Smooth muscle cell (in vitro differentiated cells): ENCODE measurements at regions not wholly inside any gene's neighbourhood (a gene's known extent, or its start where the extent isn't known, plus 50 kb on each side); places are given as distances from the start of the nearest gene placed in this dataset.
"Not testable (repeated sequence)": the region's sequence is repeated elsewhere in the genome, so short reads cannot be mapped to it uniquely, and the experiment has no call there.

ENCODE experiments used
- DNase-seq: peaks from one replicate; lab custom pipeline; 2025; ENCODE audit not compliant: unreplicated experiment; lab: John Stamatoyannopoulos, UW
- H2AFZ ChIP-seq: fragments of 200-600 bp; sonication (generic); 2 replicates; pipeline ENCODE4 v1.6.0; 2016; ENCODE audit warnings: antibody characterized with exemption, low read depth, mild to moderate bottlenecking
- H3F3A ChIP-seq: fragments of 200-600 bp; sonication (generic); 2 replicates; pipeline ENCODE4 v1.6.0; 2017; ENCODE audit warnings: antibody characterized with exemption, low read depth
- H3K27ac ChIP-seq: fragments of 200-600 bp; sonication (generic); 2 replicates; pipeline ENCODE4 v1.5.1; 2016; ENCODE audit warnings: low read depth, mild to moderate bottlenecking
- H3K27me3 ChIP-seq: fragments of 200-600 bp; sonication (generic); 2 replicates; pipeline ENCODE4 v1.6.1; 2016; ENCODE audit warnings: low read depth, mild to moderate bottlenecking
- H3K36me3 ChIP-seq: fragments of 200-600 bp; sonication (generic); 2 replicates; pipeline ENCODE4 v1.5.1; 2016; ENCODE audit warnings: low read depth
- H3K4me1 ChIP-seq: fragments of 200-600 bp; sonication (generic); 2 replicates; pipeline ENCODE4 v1.5.1; 2016; ENCODE audit warnings: low read depth
- H3K4me2 ChIP-seq: fragments of 200-600 bp; sonication (generic); 2 replicates; pipeline ENCODE4 v1.6.0; 2016; ENCODE audit warnings: mild to moderate bottlenecking
- H3K4me3 ChIP-seq: fragments of 200-600 bp; sonication (generic); 2 replicates; pipeline ENCODE4 v1.5.1; 2016; ENCODE audit warnings: mild to moderate bottlenecking
- H3K79me2 ChIP-seq: fragments of 200-600 bp; sonication (generic); 2 replicates; pipeline ENCODE4 v1.6.0; 2016; ENCODE audit warnings: low read depth, mild to moderate bottlenecking
- H3K9ac ChIP-seq: fragments of 200-600 bp; sonication (generic); 2 replicates; pipeline ENCODE4 v1.6.0; 2016; ENCODE audit warnings: low read depth
- H3K9me3 ChIP-seq: fragments of 200-600 bp; sonication (generic); replicated peaks from 2 replicates; pipeline ENCODE4 v1.5.1; 2016; ENCODE audit warnings: low read depth
- H4K20me1 ChIP-seq: fragments of 200-600 bp; sonication (generic); 2 replicates; pipeline ENCODE4 v1.6.0; 2016; ENCODE audit warnings: low read depth
- CTCF ChIP-seq: fragments of 200-600 bp; sonication (generic); IDR thresholded peaks from 2 replicates; pipeline ENCODE4 v1.5.1; 2017; ENCODE audit warnings: borderline replicate concordance, mild to moderate bottlenecking, antibody characterized with exemption; ENCODE audit not compliant: insufficient read depth, poor library complexity, severe bottlenecking
- WGBS: methylation state at CpG from one replicate; pipeline ENCODE4 v1.1.7; 2016; ENCODE audit warnings: low lambda C conversion rate; 5-methylcytosine and 5-hydroxymethylcytosine counted together

GRCh38 chr13:112261924-112262323, 114.2 kb upstream of the SPACA7 start:
- no peak for DNase-seq
- no peak overlapping the region for H3K4me3 ChIP-seq
- H3K4me2 ChIP-seq, result no peak overlapping the region

GRCh38 chr13:112263152-112263551, 113.0 kb upstream of the SPACA7 start:
- Histone ChIP-seq H3K27me3 (peaks cover 37% of the 10 kb centered on the region), H3K27ac (no peak overlapping the region), H2AFZ (no peak overlapping the region), H3K79me2 (no peaks in the 10 kb centered on the region), H3K36me3 (no peaks in the 10 kb centered on the region), H3K9ac (no peak overlapping the region), H4K20me1 (no peaks in the 10 kb centered on the region), H3K9me3 (no peaks in the 10 kb centered on the region), H3F3A (no peaks in the 10 kb centered on the region), H3K4me1 (no peaks in the 10 kb centered on the region), H3K4me3 (no peak overlapping the region), H3K4me2 (no peak overlapping the region)
- WGBS, result 87% methylated on average over 7 of the region's 7 CpGs
- DNase-seq, result no peak
- no peak for TF ChIP-seq CTCF

More at GRCh38 chr13:112261924-112262323, 114.2 kb upstream of the SPACA7 start:
- H3K36me3 ChIP-seq, result no peaks in the 10 kb centered on the region
- H2AFZ ChIP-seq, result no peak overlapping the region
- no peak overlapping the region for H3K27ac ChIP-seq
- H3K79me2 ChIP-seq, result no peaks in the 10 kb centered on the region
- H3F3A ChIP-seq, result no peaks in the 10 kb centered on the region
- no peak overlapping the region for H3K9ac ChIP-seq
- no peaks in the 10 kb centered on the region for H4K20me1 ChIP-seq
- H3K4me1 ChIP-seq, result no peaks in the 10 kb centered on the region
- no peaks in the 10 kb centered on the region for H3K9me3 ChIP-seq
- no peak for TF ChIP-seq CTCF
- peaks cover 31% of the 10 kb centered on the region for H3K27me3 ChIP-seq
- 89% methylated on average over 8 of the region's 8 CpGs for WGBS

GRCh38 chr13:112267660-112268059, 108.5 kb upstream of the SPACA7 start:
- TF ChIP-seq CTCF, result no peak
- H3K9me3 ChIP-seq, result no peaks in the 10 kb centered on the region
- H3F3A ChIP-seq, result no peaks in the 10 kb centered on the region
- H3K9ac ChIP-seq, result no peak overlapping the region
- H2AFZ ChIP-seq, result no peak overlapping the region
- peaks cover 43% of the 10 kb centered on the region for H3K27me3 ChIP-seq
- H3K4me3 ChIP-seq, result no peak overlapping the region
- H3K4me1 ChIP-seq, result no peaks in the 10 kb centered on the region
- 72% methylated on average over 3 of the region's 3 CpGs for WGBS
- H4K20me1 ChIP-seq, result no peaks in the 10 kb centered on the region
- H3K36me3 ChIP-seq, result no peaks in the 10 kb centered on the region
- no peak overlapping the region for H3K27ac ChIP-seq
- H3K4me2 ChIP-seq, result no peak overlapping the region
- no peak for DNase-seq
- H3K79me2 ChIP-seq, result no peaks in the 10 kb centered on the region

GRCh38 chr13:112270951-112271350, 105.2 kb upstream of the SPACA7 start:
- H3K4me2 ChIP-seq, result no peak overlapping the region
- WGBS, result 71% methylated on average over 2 of the region's 2 CpGs
- H4K20me1 ChIP-seq, result no peaks in the 10 kb centered on the region
- H3K36me3 ChIP-seq, result no peaks in the 10 kb centered on the region
- no peaks in the 10 kb centered on the region for H3K4me1 ChIP-seq
- no peak overlapping the region for H3K4me3 ChIP-seq
- no peak overlapping the region for H3K9ac ChIP-seq
- H3K27me3 ChIP-seq, result peaks cover 29% of the 10 kb centered on the region
- no peak overlapping the region for H2AFZ ChIP-seq
- no peak for TF ChIP-seq CTCF
- no peaks in the 10 kb centered on the region for H3K79me2 ChIP-seq
- H3K9me3 ChIP-seq, result no peaks in the 10 kb centered on the region
- H3F3A ChIP-seq, result no peaks in the 10 kb centered on the region
- no peak overlapping the region for H3K27ac ChIP-seq
- DNase-seq, result no peak

- H2AFZ ChIP-seq, H3K36me3 ChIP-seq, H3K79me2 ChIP-seq, H3K4me1 ChIP-seq, H4K20me1 ChIP-seq, H3K4me3 ChIP-seq, H3K9me3 ChIP-seq, DNase-seq, H3F3A ChIP-seq, H3K27ac ChIP-seq, H3K9ac ChIP-seq, H3K4me2 ChIP-seq, H3K27me3 ChIP-seq: not testable (repeated sequence)
Observed at GRCh38 chr13:112286733-112287132, 89.4 kb upstream of the SPACA7 start.
